HG02610 (cell line): ENCODE measurements at regions not wholly inside any gene's neighbourhood (a gene's known extent, or its start where the extent isn't known, plus 50 kb on each side); places are given as distances from the start of the nearest gene placed in this dataset.

Experiments used
- ATAC-seq: cut with Tn5 transposase; IDR thresholded peaks from one replicate; pipeline ENCODE4 v1.9.1; 2021; ENCODE audit warnings: mild to moderate bottlenecking, moderate library complexity; ENCODE audit not compliant: unreplicated experiment

DNA sequence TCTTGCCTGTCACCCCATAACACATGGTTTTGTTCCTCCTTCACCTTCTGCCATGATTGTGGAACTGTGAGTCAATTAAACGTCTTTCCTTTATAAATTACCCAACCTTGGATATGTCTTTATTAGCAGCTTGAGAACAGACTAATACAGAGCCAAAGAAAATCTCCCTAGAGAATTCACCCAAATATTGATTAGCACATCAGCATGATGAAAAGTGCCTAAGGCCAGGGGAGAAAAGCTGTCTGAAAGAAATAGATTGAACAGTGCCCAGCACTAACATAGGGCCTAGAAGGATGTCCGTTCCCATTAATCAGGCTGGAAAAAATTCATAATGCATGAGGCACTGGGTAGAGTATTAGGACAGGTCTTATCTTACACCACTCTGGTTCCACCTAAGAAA, 111.9 kb upstream of the CALN1 start:
- no peak for ATAC-seq

DNA sequence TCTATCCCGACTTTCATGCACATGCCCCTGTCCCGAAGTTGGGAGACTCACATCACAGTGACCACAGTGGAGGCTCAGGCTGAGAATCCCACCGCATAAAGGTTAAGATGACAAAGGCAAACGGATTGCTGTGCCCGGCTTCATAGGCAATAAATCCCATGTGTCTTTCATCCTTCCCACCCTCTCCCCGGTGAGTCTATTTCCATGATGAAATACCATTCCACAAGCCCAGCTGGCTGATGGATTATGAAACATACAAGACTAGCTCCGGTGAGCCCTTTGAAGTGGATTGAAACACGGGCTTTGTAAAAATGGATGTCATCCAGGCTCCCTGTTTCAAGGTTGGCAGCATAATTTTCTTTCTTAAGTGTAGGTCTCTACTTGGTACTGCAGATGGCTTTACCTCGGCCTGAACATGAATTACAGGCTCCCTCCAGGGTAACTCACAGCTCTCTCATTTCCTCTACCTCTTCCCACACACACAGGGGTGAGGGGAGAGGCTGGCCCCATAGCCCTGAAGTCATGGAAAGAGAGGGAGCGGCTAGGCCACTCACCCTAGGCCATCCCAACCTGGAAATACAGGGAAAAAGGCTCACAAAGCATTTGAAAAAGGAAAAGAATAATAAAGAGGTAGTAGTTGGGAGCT, 92.0 kb upstream of the CALN1 start:
- no peak for ATAC-seq

DNA sequence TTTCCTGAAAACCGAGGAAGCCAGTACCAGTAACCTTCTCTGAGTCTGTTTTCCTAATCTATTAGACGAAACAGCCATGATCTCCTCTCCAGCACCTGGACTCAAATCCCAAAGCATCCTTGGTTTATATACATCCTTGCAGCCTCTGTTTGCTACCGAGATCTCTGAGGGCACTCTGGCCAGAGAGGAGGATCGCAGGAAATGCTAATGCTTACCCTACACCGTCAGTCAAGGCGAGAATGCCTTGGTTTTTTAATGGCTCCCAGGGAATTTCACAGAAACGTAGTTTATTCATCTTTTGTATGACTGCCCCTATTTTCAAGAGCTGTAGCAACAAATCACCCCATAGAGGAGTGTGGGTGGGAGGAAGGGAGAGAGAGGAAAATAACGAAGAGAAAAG, 91.5 kb upstream of the CALN1 start:
- ATAC-seq = no peak

DNA sequence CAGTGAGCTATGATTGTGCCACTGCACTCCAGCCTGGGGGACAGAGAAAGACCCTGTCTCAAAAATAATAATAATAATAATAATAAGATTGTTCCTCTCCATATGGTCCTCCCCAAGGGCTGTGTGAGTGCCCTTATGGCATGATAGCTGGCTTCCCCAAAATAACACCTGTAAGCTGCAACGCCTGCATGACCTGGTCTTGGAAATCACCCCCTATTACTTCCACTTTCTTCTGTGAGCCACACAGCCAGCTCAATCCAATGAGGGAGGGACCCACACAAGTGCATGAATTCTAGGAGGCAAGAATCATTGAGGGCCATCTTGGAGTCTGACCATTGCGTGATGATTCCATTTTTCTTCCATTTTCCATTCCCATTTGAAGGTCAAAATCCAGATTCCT, 82.7 kb upstream of the CALN1 start:
- no peak for ATAC-seq

DNA sequence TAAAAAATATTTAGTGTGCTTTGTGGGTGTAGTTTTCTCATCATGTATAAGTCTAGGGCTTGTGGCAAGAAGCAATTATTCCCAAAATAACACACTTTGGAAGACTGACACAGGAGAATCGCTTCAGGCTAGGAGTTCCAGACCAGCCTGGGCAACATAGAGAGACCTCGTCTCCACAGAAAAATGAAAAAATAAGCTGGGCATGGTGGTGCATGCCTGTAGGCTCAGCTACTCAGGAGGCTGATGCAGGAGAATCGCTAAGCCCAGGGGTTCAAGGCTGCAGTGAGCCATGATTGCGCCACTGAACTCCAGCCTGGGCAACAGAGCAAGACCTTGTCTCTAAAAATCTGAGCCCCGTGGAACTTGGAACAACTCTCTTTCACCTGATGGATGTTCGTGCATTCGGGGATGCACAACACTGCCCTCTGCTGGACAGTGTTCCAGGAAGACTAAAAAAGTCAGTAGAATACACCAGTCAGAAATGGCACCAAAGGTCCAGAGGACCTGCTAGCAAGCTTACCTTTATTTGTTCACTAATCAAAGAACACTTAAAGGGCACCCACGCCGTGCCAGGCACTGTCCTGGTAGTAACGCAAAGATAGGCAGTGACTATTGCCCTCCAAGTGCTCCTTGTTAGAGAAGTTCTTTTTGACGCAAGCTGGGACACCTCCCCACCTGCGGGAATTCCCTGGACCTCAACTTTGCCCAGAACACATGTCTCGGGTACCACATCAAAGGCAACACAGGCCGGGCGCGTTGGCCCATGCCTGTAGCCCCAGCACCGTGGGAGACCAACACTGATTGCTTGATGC, 81.9 kb upstream of the CALN1 start:
- ATAC-seq = peak; percentile 54

DNA sequence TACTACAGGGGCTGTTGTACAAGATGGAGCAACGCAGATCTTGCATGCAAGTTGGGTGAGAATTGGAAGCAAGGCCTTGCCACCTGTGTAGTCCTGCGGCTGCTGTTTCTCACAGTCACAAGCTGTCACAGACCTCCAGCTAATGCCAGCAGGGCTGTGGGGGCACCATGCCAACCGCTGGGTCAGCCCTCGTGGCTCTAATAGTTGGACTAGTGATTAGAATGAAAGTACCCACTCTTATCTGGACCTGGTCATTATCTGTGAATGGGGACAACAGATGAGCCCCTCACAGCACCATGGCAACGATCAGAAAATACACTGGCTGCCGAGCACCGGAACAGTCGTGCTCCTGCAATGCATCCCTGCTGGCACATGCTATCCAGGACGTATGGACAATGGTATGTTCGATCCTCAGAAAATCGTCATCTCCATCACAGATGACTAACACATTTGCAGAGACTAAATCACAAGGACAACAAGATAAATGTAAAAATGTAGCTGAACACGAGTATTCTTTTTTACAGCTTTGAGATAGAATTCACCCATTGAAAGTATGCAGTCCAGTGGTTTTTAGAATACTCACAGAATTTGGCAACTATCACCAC, 80.4 kb upstream of the CALN1 start:
- no peak for ATAC-seq

DNA sequence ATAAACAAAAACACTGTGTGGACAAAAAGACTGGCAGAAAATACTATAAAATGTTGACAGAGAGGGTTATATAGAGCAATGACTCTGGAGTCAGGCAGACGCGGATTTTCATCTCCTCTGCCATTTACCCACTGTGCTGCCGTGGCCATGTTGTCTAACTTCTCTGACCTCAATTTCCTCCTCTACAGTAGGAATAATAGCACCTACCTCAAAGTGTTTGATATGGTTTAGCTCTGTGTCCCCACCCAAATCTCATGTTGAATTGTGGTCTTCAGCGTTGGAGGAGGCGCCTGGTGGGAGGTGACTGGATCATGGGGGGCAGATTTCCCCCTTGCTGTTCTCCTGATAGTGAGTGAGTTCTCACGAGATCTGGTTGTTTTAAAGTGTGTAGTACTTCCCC, 78.2 kb upstream of the CALN1 start:
- ATAC-seq = no peak

DNA sequence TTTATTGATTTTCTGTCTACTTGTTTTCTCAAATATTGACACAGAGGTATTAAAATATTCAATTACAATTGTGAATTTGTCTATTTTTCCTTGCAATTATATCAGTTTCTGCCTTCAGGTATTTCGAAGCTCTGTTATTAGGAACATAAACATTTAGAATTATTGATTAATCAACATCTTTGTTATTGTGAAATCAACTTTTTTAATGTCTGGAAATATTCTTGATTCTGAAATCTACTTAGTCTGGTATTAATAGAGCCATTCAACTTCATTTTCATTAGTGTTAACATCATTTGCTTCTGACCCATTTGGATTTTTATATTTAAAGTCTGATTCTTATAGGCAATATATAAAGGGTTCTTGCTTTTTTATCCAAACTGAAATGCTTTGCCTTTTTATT, 69.8 kb upstream of the CALN1 start:
- ATAC-seq = no peak

DNA sequence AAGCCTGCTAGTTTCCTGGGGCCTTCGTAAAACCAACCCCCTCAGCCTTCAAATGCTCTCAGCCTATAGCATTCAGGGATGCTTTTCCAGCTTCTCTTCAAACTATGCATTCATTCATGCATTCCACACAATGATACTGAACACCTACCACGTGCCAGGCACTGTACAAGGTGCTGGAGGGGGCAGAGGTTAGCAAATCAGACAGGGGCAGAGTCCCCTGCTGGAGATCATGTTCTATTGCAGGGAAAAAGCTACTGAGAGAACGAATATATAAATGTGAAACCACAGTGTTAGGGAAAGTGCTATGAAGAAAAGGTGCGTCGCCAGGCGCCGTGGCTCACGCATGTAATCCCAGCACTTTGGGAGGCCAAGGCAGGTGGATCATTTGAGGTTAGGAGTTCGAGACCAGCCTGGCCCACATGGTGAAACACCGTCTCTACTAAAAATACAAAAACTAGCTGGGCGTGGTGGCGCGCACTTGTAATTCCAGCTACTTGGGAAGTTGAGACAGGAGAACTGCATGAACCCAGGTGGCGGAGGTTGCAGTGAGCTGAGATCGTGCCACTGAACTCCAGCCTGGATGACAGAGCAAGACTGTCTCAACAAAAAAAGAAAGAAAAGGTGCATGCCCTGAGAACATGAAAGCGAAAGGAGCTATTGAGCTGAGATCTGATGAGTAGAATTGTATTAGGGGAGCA, 64.6 kb upstream of the CALN1 start:
- ATAC-seq = no peak

DNA sequence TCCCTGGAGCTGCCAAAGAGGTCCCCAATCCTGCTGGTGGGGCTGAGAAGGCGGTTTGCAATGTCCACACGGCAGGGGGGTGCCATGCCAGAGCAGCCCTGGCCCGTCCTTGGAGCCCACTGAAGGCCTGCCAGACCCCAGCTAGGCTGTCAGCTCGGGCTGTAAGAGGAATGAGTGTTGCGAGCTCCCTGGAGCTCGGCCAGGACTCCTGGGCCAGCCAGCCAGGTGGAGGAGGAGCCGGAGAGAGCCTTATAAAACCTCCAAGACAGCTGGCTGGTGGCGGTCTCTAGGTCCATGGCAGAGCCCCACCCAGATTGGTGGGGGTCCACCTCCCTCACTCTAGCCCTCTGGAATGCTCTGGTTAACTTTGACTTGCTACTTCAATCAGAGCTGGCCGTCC, 55.1 kb upstream of the CALN1 start:
- no peak for ATAC-seq

DNA sequence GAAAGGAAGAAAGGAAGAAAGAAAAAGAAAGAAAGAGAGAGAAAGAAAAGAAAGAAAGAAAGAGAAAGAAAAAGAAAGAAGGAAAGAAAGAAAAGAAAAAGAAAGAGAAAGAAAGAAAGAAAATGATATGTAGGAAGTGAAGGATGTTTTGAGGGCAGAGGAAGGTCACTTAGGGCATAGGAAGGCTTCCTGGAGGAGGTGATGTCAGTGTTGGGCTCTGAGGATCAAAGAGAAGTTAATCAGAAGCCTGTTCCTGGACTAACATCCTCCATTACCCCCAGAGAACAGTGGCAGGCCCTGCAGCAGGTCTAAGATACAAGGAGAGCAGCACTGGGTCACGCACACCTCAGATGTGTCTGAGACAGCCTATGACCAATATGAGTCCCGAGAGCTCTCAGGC, 54.7 kb upstream of the CALN1 start:
- no peak for ATAC-seq

DNA sequence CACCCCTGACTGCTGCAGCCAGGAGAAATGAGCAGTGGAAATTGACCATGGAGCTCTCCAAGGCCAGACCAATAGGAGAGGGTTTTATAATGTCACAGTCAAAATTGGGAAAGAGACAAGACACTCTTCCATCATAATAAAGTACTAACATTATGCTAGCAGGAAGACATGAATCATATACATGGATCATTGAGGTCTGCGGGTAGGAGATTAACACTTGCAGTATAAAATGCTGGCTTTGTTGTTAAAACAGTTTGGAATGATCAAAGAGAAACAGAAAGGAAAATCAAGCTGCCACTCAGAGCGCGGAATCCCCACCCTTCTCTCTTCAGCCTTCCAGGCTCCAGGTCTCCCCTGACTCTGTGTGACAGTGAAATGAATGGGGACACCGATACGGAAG, 53.4 kb upstream of the CALN1 start:
- ATAC-seq = no peak

DNA sequence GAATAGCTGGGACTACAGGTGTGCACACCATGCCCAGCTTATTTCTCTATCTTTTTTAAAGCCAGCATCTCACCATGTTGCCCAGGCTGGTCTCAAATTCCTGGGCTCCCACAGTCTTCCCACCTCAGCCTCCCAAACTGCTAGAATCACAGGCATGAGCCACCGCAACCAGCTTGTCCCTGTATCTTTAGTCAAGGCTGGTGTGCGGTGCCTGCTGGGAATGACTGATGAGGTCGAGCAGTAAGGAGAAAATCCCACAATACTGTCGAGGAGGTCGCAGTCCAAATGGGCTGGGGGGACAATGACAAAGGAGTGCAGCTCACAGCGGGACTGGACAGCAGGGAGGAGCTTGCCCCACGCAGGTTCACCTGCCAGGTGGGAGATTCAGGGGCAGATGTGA, 50.2 kb upstream of the CALN1 start:
- ATAC-seq = no peak
